A549 (cell line): ENCODE measurements at regions not wholly inside any gene's neighbourhood (a gene's known extent, or its start where the extent isn't known, plus 50 kb on each side); places are given as distances from the start of the nearest gene placed in this dataset.

Experiments
- ATAC-seq, 2 experiments: fragments of 200-7000 bp in 1 of 2; fragments of >200 bp in 1 of 2; cut with Nextera tagmentation in 1 of 2; cut with Tn5 transposase in 1 of 2; 3 replicates each; pipeline versions ENCODE4 v1.8.0 to v1.9.1; 2018 to 2020; ENCODE audit warnings: mild to moderate bottlenecking in 1 of 2, moderate library complexity in 1 of 2
- CTCF ChIA-PET: fragments of 300-600 bp; sonication (Branson Sonifier 250); formaldehyde crosslinking; extraction: SDS; loops from one replicate; lab custom pipeline; 2021; ENCODE audit warnings: antibody characterized with exemption, inconsistent platforms; lab: Yijun Ruan, JAX
- POLR2A ChIA-PET: fragments of 350-600 bp; formaldehyde crosslinking; extraction: SDS; loops from one replicate; lab custom pipeline; 2021; ENCODE audit warnings: antibody characterized with exemption, inconsistent platforms; lab: Yijun Ruan, JAX
- DNase-seq, 2 experiments: peaks; one replicate each; pipeline versions ENCODE4 v3.0.0 to v3.0.0-alpha.2; 2011 to 2016; ENCODE audit warnings: low read depth in 1 of 2, low spot score in 1 of 2
- FAIRE-seq: peaks from 2 replicates; lab custom pipeline; 2011; peaks lifted over from hg19 to GRCh38; lab: Jason Lieb, UNC
- H3K27ac ChIP-seq, 2 experiments: fragments of >200 bp; sonication (Bioruptor Twin); formaldehyde crosslinking; 3 replicates each; pipeline ENCODE4 v1.5.1; 2016 to 2017
- H3K4me1 ChIP-seq: fragments of >200 bp; sonication (Bioruptor Twin); formaldehyde crosslinking; 3 replicates; pipeline ENCODE4 v1.6.1; 2016
- H3K4me2 ChIP-seq: fragments of >200 bp; sonication (Bioruptor Twin); formaldehyde crosslinking; 3 replicates; pipeline ENCODE4 v1.6.1; 2016
- H3K4me3 ChIP-seq: fragments of >200 bp; sonication (Bioruptor Twin); formaldehyde crosslinking; 3 replicates; pipeline ENCODE4 v1.5.1; 2016
- H3K9me3 ChIP-seq: fragments of >200 bp; sonication (Bioruptor Twin); formaldehyde crosslinking; 3 replicates; pipeline ENCODE4 v1.6.1; 2016
- BHLHE40 ChIP-seq: IDR thresholded peaks from 2 replicates; pipeline ENCODE4 v1.6.1; 2012; ENCODE audit warnings: low read depth, low read length, inconsistent platforms
- CBX8 ChIP-seq: fragments of 200-600 bp; sonication (generic); IDR thresholded peaks from 2 replicates; pipeline ENCODE4 v1.6.1; 2016
- CEBPB ChIP-seq, 2 experiments: fragments of >200 bp in 1 of 2; sonication (Bioruptor Twin) in 1 of 2; formaldehyde crosslinking in 1 of 2; IDR thresholded peaks; 2 replicates each; pipeline ENCODE4 v1.6.1; 2012 to 2016
- CHD2 ChIP-seq: fragments of 150-350 bp; IDR thresholded peaks from 2 replicates; pipeline ENCODE4 v1.6.1; 2014; ENCODE audit warnings: low read length; ENCODE audit not compliant: partially characterized antibody
- CHD4 ChIP-seq: fragments of 200-600 bp; sonication (generic); IDR thresholded peaks from 2 replicates; pipeline ENCODE4 v1.6.1; 2016; ENCODE audit warnings: antibody characterized with exemption, mild to moderate bottlenecking, borderline replicate concordance
- EHF ChIP-seq: fragments of 250-450 bp; sonication (Bioruptor Pico); IDR thresholded peaks from 2 replicates; pipeline ENCODE4 v1.5.0; 2020; ENCODE audit warnings: mild to moderate bottlenecking
- FOSB ChIP-seq: fragments of 250-450 bp; sonication (Bioruptor Pico); IDR thresholded peaks from 2 replicates; pipeline ENCODE4 v1.5.0; 2020; ENCODE audit warnings: mild to moderate bottlenecking, moderate library complexity
- FOXS1 ChIP-seq: fragments of 250-450 bp; sonication (Bioruptor Pico); IDR thresholded peaks from 2 replicates; pipeline ENCODE4 v1.5.0; 2020; ENCODE audit warnings: mild to moderate bottlenecking, moderate library complexity
- GATA3 ChIP-seq: IDR thresholded peaks from 2 replicates; pipeline ENCODE4 v1.6.1; 2012; ENCODE audit warnings: borderline replicate concordance
- HEYL ChIP-seq: fragments of 250-450 bp; sonication (Bioruptor Pico); IDR thresholded peaks from 2 replicates; pipeline ENCODE4 v1.8.0; 2021; ENCODE audit warnings: mild to moderate bottlenecking, moderate library complexity
- HOXA7 ChIP-seq: fragments of 250-450 bp; sonication (Bioruptor Pico); IDR thresholded peaks from 2 replicates; pipeline ENCODE4 v1.5.0; 2020; ENCODE audit warnings: mild to moderate bottlenecking, moderate library complexity
- HOXB13 ChIP-seq: fragments of 250-450 bp; sonication (Bioruptor Pico); IDR thresholded peaks from 2 replicates; pipeline ENCODE4 v1.5.0; 2020; ENCODE audit warnings: low read depth, mild to moderate bottlenecking, moderate library complexity
- HOXB5 ChIP-seq: fragments of 250-450 bp; sonication (Bioruptor Pico); IDR thresholded peaks from 2 replicates; pipeline ENCODE4 v1.5.0; 2020; ENCODE audit warnings: mild to moderate bottlenecking, moderate library complexity
- JUNB ChIP-seq: fragments of >200 bp; sonication (Bioruptor Twin); formaldehyde crosslinking; IDR thresholded peaks from 2 replicates; pipeline ENCODE4 v1.6.1; 2016
- MAFK ChIP-seq: fragments of 450-650 bp; IDR thresholded peaks from 2 replicates; pipeline ENCODE4 v1.6.1; 2014; ENCODE audit not compliant: partially characterized antibody
- MAX ChIP-seq: IDR thresholded peaks from 2 replicates; pipeline ENCODE4 v1.6.1; 2012
- MAZ ChIP-seq: fragments of 150-350 bp; IDR thresholded peaks from 2 replicates; pipeline ENCODE4 v1.6.1; 2014; ENCODE audit warnings: antibody characterized with exemption, low read depth, low read length, borderline replicate concordance
- MYC ChIP-seq: IDR thresholded peaks from 2 replicates; pipeline ENCODE4 v1.6.1; 2012; ENCODE audit warnings: mild to moderate bottlenecking, inconsistent platforms, low read length, improper control_type of control experiment, borderline replicate concordance
- NFE2L2 ChIP-seq: fragments of 150-350 bp; conservative IDR thresholded peaks from 2 replicates; pipeline ENCODE4 v1.6.1; 2014; ENCODE audit warnings: low read length
- NPAS2 ChIP-seq: fragments of 250-450 bp; sonication (Bioruptor Pico); IDR thresholded peaks from 2 replicates; pipeline ENCODE4 v1.8.0; 2022; ENCODE audit warnings: mild to moderate bottlenecking, moderate library complexity, borderline replicate concordance
- NR3C1 ChIP-seq: fragments of >200 bp; sonication (Bioruptor Twin); formaldehyde crosslinking; IDR thresholded peaks from 3 replicates; pipeline ENCODE4 v1.6.1; 2017
- PBX3 ChIP-seq: IDR thresholded peaks from 2 replicates; pipeline ENCODE4 v1.6.1; 2012
- PHF8 ChIP-seq: fragments of 200-600 bp; sonication (generic); IDR thresholded peaks from 2 replicates; pipeline ENCODE4 v1.6.1; 2016; ENCODE audit warnings: low read depth, mild to moderate bottlenecking, antibody characterized with exemption, moderate library complexity, borderline replicate concordance
- RCOR1 ChIP-seq: fragments of 150-350 bp; IDR thresholded peaks from 2 replicates; pipeline ENCODE4 v1.6.1; 2014; ENCODE audit warnings: antibody characterized with exemption, low read length, low read depth
- RNF2 ChIP-seq: fragments of 200-600 bp; sonication (generic); IDR thresholded peaks from 2 replicates; pipeline ENCODE4 v1.6.1; 2016; ENCODE audit warnings: low read depth, mild to moderate bottlenecking, antibody characterized with exemption, moderate library complexity, borderline replicate concordance
- SREBF2 ChIP-seq: fragments of 450-650 bp; IDR thresholded peaks from 2 replicates; pipeline ENCODE4 v1.6.1; 2014; ENCODE audit warnings: mild to moderate bottlenecking, moderate library complexity
- ZC3H11A ChIP-seq: fragments of 450-650 bp; IDR thresholded peaks from 2 replicates; pipeline ENCODE4 v1.6.1; 2014; ENCODE audit warnings: antibody characterized with exemption, mild to moderate bottlenecking
- ZFP36 ChIP-seq: fragments of 450-650 bp; IDR thresholded peaks from 2 replicates; pipeline ENCODE4 v1.6.1; 2014; ENCODE audit warnings: borderline replicate concordance; ENCODE audit not compliant: partially characterized antibody
- ZNF302 ChIP-seq: fragments of 250-450 bp; sonication (Bioruptor Pico); IDR thresholded peaks from 2 replicates; pipeline ENCODE4 v1.9.0; 2021; ENCODE audit warnings: inconsistent platforms, mild to moderate bottlenecking, moderate library complexity
- ZSCAN20 ChIP-seq: fragments of 250-450 bp; sonication (Bioruptor Pico); IDR thresholded peaks from 2 replicates; pipeline ENCODE4 v1.8.0; 2022; ENCODE audit warnings: mild to moderate bottlenecking, moderate library complexity
- TF ChIP-seq, protein P1 (sequence below): fragments of 450-650 bp; IDR thresholded peaks from 2 replicates; pipeline ENCODE4 v1.6.1; 2014; ENCODE audit warnings: antibody characterized with exemption
- TF ChIP-seq, protein P2 (sequence below): fragments of >200 bp; sonication (Bioruptor Twin); formaldehyde crosslinking; IDR thresholded peaks from 2 replicates; pipeline ENCODE4 v1.6.1; 2016
- TF ChIP-seq, protein P3 (sequence below): fragments of 150-350 bp; IDR thresholded peaks from 2 replicates; pipeline ENCODE4 v1.6.1; 2014; ENCODE audit warnings: low read depth, mild to moderate bottlenecking, low read length

DNA sequence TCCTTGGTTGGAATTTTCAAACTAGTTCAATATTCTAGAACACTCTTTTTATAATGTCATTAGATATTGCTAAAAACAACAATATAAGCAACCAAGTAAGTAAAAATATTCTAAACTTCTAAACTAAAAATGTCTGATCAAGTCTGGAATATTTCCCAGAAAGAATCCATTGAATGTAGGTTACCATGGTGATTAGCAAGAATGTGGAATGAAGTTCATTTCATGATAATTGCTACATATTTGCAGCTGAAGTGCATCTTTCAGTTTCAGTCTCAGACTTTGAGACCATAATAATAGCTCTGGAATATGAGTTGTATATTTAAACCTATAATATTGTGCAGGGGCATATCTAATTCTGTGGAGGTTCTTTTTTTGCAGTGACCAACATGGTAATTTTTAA is 61.0 kb upstream of the NKAIN2 start:
- no peak overlapping the region for H3K4me2 ChIP-seq
- FAIRE-seq: no peak
- no peak overlapping the region for H3K4me3 ChIP-seq
- TF ChIP-seq CBX8 (no peak), JUNB (no peak), PHF8 (no peak), ZSCAN20 (CRISPR knock-in tag) (no peak), HOXB5 (CRISPR knock-in tag) (no peak), MAX (no peak), NPAS2 (CRISPR knock-in tag) (no peak), ZC3H11A (no peak), PBX3 (no peak), ZNF302 (CRISPR knock-in tag) (no peak), CEBPB (IDR thresholded peaks at IDR 0.05) (no peak), EHF (CRISPR knock-in tag) (no peak), NR3C1 (no peak), HOXB13 (no peak), NFE2L2 (no peak)
- TF ChIP-seq, protein P1, sequence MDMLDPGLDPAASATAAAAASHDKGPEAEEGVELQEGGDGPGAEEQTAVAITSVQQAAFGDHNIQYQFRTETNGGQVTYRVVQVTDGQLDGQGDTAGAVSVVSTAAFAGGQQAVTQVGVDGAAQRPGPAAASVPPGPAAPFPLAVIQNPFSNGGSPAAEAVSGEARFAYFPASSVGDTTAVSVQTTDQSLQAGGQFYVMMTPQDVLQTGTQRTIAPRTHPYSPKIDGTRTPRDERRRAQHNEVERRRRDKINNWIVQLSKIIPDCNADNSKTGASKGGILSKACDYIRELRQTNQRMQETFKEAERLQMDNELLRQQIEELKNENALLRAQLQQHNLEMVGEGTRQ: no peak
- TF ChIP-seq, protein P2, sequence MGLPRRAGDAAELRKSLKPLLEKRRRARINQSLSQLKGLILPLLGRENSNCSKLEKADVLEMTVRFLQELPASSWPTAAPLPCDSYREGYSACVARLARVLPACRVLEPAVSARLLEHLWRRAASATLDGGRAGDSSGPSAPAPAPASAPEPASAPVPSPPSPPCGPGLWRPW: no peak
- H3K27ac ChIP-seq: no peak overlapping the region
- no peak for ATAC-seq
- H3K9me3 ChIP-seq: no peaks in the 10 kb centered on the region
- no peak for DNase-seq
- CTCF ChIA-PET: no interaction called here
- POLR2A ChIA-PET: no interaction called here
- H3K4me1 ChIP-seq: no peaks in the 10 kb centered on the region

- Histone ChIP-seq H3K27ac (no peak overlapping the region), H3K4me3 (no peak overlapping the region), H3K4me1 (no peaks in the 10 kb centered on the region), H3K4me2 (no peak overlapping the region), H3K9me3 (no peaks in the 10 kb centered on the region)
- ATAC-seq (no peak), DNase-seq (no peak), FAIRE-seq (no peak)
- ChIA-PET POLR2A (no interaction called here), CTCF (interaction anchor here (1.6 kb wide), 1 partner anchor 18 kb away, joined by 3 read pairs; no protein-coding TSS in a partner anchor)
- TF ChIP-seq CHD4: no peak
- no peak for TF ChIP-seq FOSB (CRISPR knock-in tag)
- no peak for TF ChIP-seq SREBF2
- TF ChIP-seq FOXS1 (CRISPR knock-in tag): no peak
- TF ChIP-seq BHLHE40: no peak
- no peak for TF ChIP-seq HEYL
- no peak for TF ChIP-seq RCOR1
- no peak for TF ChIP-seq GATA3
- TF ChIP-seq NPAS2 (CRISPR knock-in tag): no peak
- no peak for TF ChIP-seq MYC
- no peak for TF ChIP-seq CHD2
- no peak for TF ChIP-seq ZFP36
- no peak for TF ChIP-seq NR3C1
- no peak for TF ChIP-seq MAZ
- no peak for TF ChIP-seq MAFK
- TF ChIP-seq HOXA7 (CRISPR knock-in tag): no peak
- TF ChIP-seq, protein P3, sequence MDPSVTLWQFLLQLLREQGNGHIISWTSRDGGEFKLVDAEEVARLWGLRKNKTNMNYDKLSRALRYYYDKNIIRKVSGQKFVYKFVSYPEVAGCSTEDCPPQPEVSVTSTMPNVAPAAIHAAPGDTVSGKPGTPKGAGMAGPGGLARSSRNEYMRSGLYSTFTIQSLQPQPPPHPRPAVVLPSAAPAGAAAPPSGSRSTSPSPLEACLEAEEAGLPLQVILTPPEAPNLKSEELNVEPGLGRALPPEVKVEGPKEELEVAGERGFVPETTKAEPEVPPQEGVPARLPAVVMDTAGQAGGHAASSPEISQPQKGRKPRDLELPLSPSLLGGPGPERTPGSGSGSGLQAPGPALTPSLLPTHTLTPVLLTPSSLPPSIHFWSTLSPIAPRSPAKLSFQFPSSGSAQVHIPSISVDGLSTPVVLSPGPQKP: no peak
- no peak for TF ChIP-seq RNF2
- no peak for TF ChIP-seq ZSCAN20 (CRISPR knock-in tag)
These were observed 70.5 kb upstream of the NKAIN2 start for GRCh38 chr6:123733180-123733579.
